ENCODE measurements at regions not wholly inside any gene's neighbourhood (a gene's known extent, or its start where the extent isn't known, plus 50 kb on each side); places are given as distances from the start of the nearest gene placed in this dataset.

DNA sequence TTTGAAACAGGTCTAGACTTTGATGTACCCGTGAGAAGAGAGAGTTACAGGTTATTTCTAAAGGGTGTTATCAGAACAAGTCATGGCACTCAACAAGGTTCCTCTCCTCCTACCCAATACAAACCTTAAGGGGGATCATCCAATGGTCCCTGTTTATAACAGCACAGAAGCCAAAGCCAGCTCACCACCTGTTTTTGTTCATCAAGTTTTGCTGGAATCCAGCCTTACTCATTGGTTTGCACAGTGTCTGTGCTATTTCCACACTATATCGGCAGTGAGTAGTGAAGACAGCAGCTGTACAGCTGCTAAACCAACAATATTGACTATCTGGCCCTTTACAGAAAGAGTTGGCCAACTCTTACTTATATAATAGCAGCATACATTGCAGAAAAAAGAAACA, 262.1 kb upstream of the STS start:
- no peaks in the 10 kb centered on the region for H3K79me2 ChIP-seq (ENCODE audit: control insufficient read depth, insufficient read depth, low read length)
- H3K27ac ChIP-seq (ENCODE audit: control insufficient read depth, insufficient read depth, low read length), result no peak overlapping the region
- FAIRE-seq, result no peak
- H3K4me1 ChIP-seq (ENCODE audit: control insufficient read depth, extremely low read depth, insufficient read depth, low read length), result no peaks in the 10 kb centered on the region
- no peaks in the 10 kb centered on the region for H3K36me3 ChIP-seq (ENCODE audit: control insufficient read depth in 2 of 2, extremely low read depth in 1 of 2, insufficient read depth in 2 of 2, low read length in 2 of 2)
- H3K9me1 ChIP-seq (ENCODE audit: control insufficient read depth, extremely low read depth, insufficient read depth, low read length), result no peaks in the 10 kb centered on the region
- no peak overlapping the region for H2AFZ ChIP-seq (ENCODE audit: control insufficient read depth, low read length)
- H4K20me1 ChIP-seq (ENCODE audit: control insufficient read depth, extremely low read depth, insufficient read depth, low read length), result no peaks in the 10 kb centered on the region
- H3K4me2 ChIP-seq (ENCODE audit: control insufficient read depth, extremely low read depth, insufficient read depth, low read depth, low read length), result no peak overlapping the region
- no peaks in the 10 kb centered on the region for H3K9me3 ChIP-seq (ENCODE audit: control insufficient read depth, low read depth, low read length)
- dilution Hi-C loops (cut with MboI; ENCODE audit: extremely low pct_ligation_motif_present, low sequenced_read_pairs), result no loop called here
- no peak overlapping the region for H3K4me3 ChIP-seq (ENCODE audit: control insufficient read depth in 2 of 3, extremely low read depth in 1 of 3, insufficient read depth in 2 of 3, low read depth in 1 of 3, low read length in 3 of 3)
- TF ChIP-seq, protein P1, sequence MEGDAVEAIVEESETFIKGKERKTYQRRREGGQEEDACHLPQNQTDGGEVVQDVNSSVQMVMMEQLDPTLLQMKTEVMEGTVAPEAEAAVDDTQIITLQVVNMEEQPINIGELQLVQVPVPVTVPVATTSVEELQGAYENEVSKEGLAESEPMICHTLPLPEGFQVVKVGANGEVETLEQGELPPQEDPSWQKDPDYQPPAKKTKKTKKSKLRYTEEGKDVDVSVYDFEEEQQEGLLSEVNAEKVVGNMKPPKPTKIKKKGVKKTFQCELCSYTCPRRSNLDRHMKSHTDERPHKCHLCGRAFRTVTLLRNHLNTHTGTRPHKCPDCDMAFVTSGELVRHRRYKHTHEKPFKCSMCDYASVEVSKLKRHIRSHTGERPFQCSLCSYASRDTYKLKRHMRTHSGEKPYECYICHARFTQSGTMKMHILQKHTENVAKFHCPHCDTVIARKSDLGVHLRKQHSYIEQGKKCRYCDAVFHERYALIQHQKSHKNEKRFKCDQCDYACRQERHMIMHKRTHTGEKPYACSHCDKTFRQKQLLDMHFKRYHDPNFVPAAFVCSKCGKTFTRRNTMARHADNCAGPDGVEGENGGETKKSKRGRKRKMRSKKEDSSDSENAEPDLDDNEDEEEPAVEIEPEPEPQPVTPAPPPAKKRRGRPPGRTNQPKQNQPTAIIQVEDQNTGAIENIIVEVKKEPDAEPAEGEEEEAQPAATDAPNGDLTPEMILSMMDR (optimal IDR thresholded peaks at IDR 0.05 in 1 of 3, IDR thresholded peaks at IDR 0.05 in 1 of 3, conservative IDR thresholded peaks at IDR 0.05 in 1 of 3; ENCODE audit: extremely low read depth in 1 of 3, insufficient read depth in 2 of 3, low read length in 3 of 3), result no peak
- TF ChIP-seq EZH2 (IDR thresholded peaks at IDR 0.05; ENCODE audit: low read length), result no peak
- H3K27me3 ChIP-seq (ENCODE audit: control insufficient read depth, extremely low read depth, insufficient read depth, low read length), result no peaks in the 10 kb centered on the region
- H3K9ac ChIP-seq (ENCODE audit: control insufficient read depth, extremely low read depth, insufficient read depth, low read length), result no peak overlapping the region
- no peak for DNase-seq (ENCODE audit: low read depth, low spot score)

DNA sequence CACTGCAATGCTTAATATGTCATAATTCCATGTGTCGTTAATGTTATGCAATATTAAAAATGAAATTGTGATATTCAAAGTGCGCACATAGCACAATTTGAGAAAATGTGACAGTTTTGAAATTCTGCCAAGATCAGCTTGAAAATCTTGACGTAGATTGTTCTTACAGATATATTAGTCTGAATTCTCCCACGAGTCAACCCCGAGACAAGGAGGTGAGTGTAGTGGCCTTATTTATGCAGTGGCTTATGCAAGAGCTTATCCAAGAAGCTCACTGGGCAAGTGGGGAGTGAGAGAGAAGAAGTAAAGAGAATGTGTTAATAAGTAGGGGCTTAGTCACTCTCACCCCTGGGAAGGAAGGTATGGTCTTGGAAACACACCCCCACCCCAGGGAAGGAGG, 286.1 kb upstream of the STS start:
- Histone ChIP-seq H4K20me1 (ENCODE audit: control insufficient read depth, extremely low read depth, insufficient read depth, low read length) (no peaks in the 10 kb centered on the region), H3K4me2 (ENCODE audit: control insufficient read depth, extremely low read depth, insufficient read depth, low read depth, low read length) (no peak overlapping the region), H3K9ac (ENCODE audit: control insufficient read depth, extremely low read depth, insufficient read depth, low read length) (no peak overlapping the region), H3K27ac (ENCODE audit: control insufficient read depth, insufficient read depth, low read length) (no peak overlapping the region), H3K9me3 (ENCODE audit: control insufficient read depth, low read depth, low read length) (no peaks in the 10 kb centered on the region), H3K4me1 (ENCODE audit: control insufficient read depth, extremely low read depth, insufficient read depth, low read length) (no peaks in the 10 kb centered on the region), H3K27me3 (ENCODE audit: control insufficient read depth, extremely low read depth, insufficient read depth, low read length) (no peaks in the 10 kb centered on the region), H3K79me2 (ENCODE audit: control insufficient read depth, insufficient read depth, low read length) (no peaks in the 10 kb centered on the region), H2AFZ (ENCODE audit: control insufficient read depth, low read length) (no peak overlapping the region), H3K9me1 (ENCODE audit: control insufficient read depth, extremely low read depth, insufficient read depth, low read length) (no peaks in the 10 kb centered on the region), H3K4me3 (ENCODE audit: control insufficient read depth in 2 of 3, extremely low read depth in 1 of 3, insufficient read depth in 2 of 3, low read depth in 1 of 3, low read length in 3 of 3) (no peak overlapping the region), H3K36me3 (ENCODE audit: control insufficient read depth in 2 of 2, extremely low read depth in 1 of 2, insufficient read depth in 2 of 2, low read length in 2 of 2) (no peaks in the 10 kb centered on the region)
- FAIRE-seq (no peak), DNase-seq (ENCODE audit: low read depth, low spot score) (no peak)
- dilution Hi-C loops (cut with MboI; ENCODE audit: extremely low pct_ligation_motif_present, low sequenced_read_pairs), result no loop called here
- TF ChIP-seq EZH2 (IDR thresholded peaks at IDR 0.05; ENCODE audit: low read length), result no peak
- TF ChIP-seq, protein P1 (optimal IDR thresholded peaks at IDR 0.05 in 1 of 3, IDR thresholded peaks at IDR 0.05 in 1 of 3, conservative IDR thresholded peaks at IDR 0.05 in 1 of 3; ENCODE audit: extremely low read depth in 1 of 3, insufficient read depth in 2 of 3, low read length in 3 of 3), result no peak

All from keratinocyte (primary cell).